ENCODE measurements at regions not wholly inside any gene's neighbourhood (a gene's known extent, or its start where the extent isn't known, plus 50 kb on each side); places are given as distances from the start of the nearest gene placed in this dataset.
"Not testable (repeated sequence)": the region's sequence is repeated elsewhere in the genome, so short reads cannot be mapped to it uniquely, and the experiment has no call there.

- DNase-seq (ENCODE audit: low spot score), result no peak
- no peak for TF ChIP-seq CTCF (IDR thresholded peaks at IDR 0.05; ENCODE audit: extremely low read depth, insufficient read depth, missing control alignments)
- in situ Hi-C loops (cut with MboI; ENCODE audit: low pct_unique_long_range_greater_than_20kb, low sequenced_read_pairs, unreplicated experiment), result no loop called here
Observed at GRCh38 chr11:134589129-134589528, 177.1 kb upstream of the B3GAT1 start.

GRCh38 chr11:134588460-134589110 is 176.5 kb upstream of the B3GAT1 start:
- in situ Hi-C loops (cut with MboI; ENCODE audit: low pct_unique_long_range_greater_than_20kb, low sequenced_read_pairs, unreplicated experiment); DNase-seq (ENCODE audit: low spot score): not testable (repeated sequence)

GRCh38 chr11:134587345-134587744 is 175.3 kb upstream of the B3GAT1 start:
- in situ Hi-C loops (cut with MboI; ENCODE audit: low pct_unique_long_range_greater_than_20kb, low sequenced_read_pairs, unreplicated experiment), result no loop called here
- no peak for DNase-seq (ENCODE audit: low spot score)
- no peak for TF ChIP-seq CTCF (IDR thresholded peaks at IDR 0.05; ENCODE audit: extremely low read depth, insufficient read depth, missing control alignments)

- no peak for TF ChIP-seq CTCF (IDR thresholded peaks at IDR 0.05; ENCODE audit: extremely low read depth, insufficient read depth, missing control alignments)
- in situ Hi-C loops (cut with MboI; ENCODE audit: low pct_unique_long_range_greater_than_20kb, low sequenced_read_pairs, unreplicated experiment), result no loop called here
- no peak for DNase-seq (ENCODE audit: low spot score)
Observed at GRCh38 chr11:134586726-134587125, 174.7 kb upstream of the B3GAT1 start.

- no peak for TF ChIP-seq CTCF (IDR thresholded peaks at IDR 0.05; ENCODE audit: extremely low read depth, insufficient read depth, missing control alignments)
- DNase-seq (ENCODE audit: low spot score), result no peak
- in situ Hi-C loops (cut with MboI; ENCODE audit: low pct_unique_long_range_greater_than_20kb, low sequenced_read_pairs, unreplicated experiment), result no loop called here
Observed at GRCh38 chr11:134585666-134586610, 173.9 kb upstream of the B3GAT1 start.

- TF ChIP-seq CTCF (IDR thresholded peaks at IDR 0.05; ENCODE audit: extremely low read depth, insufficient read depth, missing control alignments), result no peak
- in situ Hi-C loops (cut with MboI; ENCODE audit: low pct_unique_long_range_greater_than_20kb, low sequenced_read_pairs, unreplicated experiment), result no loop called here
- DNase-seq (ENCODE audit: low spot score), result no peak
Observed at GRCh38 chr11:134584706-134585445, 172.8 kb upstream of the B3GAT1 start.
